Transverse colon (tissue), 4 donors: ENCODE measurements at regions not wholly inside any gene's neighbourhood (a gene's known extent, or its start where the extent isn't known, plus 50 kb on each side); places are given as distances from the start of the nearest gene placed in this dataset.
"Not testable (repeated sequence)": the region's sequence is repeated elsewhere in the genome, so short reads cannot be mapped to it uniquely, and the experiment has no call there.

ENCODE experiments used
- DNase-seq: peaks from one replicate; pipeline ENCODE4 v3.0.0-alpha.2; 2019
- H3K27ac ChIP-seq, 4 donors: fragments of 200-600 bp; sonication (generic); 2 replicates each; pipeline ENCODE4 v1.5.1; 2016 to 2018; ENCODE audit warnings: inconsistent platforms in 4 of 4
- H3K27me3 ChIP-seq: fragments of 200-600 bp; sonication (generic); 2 replicates; pipeline ENCODE4 v1.5.1; 2017; ENCODE audit warnings: inconsistent platforms
- H3K36me3 ChIP-seq, 4 donors: fragments of 200-600 bp; sonication (generic); 2 replicates each; pipeline ENCODE4 v1.5.1; 2017 to 2019; ENCODE audit warnings: inconsistent platforms in 4 of 4
- H3K4me1 ChIP-seq, 4 donors: fragments of 200-600 bp; sonication (generic); 2 replicates each; pipeline ENCODE4 v1.5.1; 2017 to 2020; ENCODE audit warnings: inconsistent platforms in 4 of 4
- H3K4me3 ChIP-seq, 4 donors: fragments of 200-600 bp; sonication (generic); 1 replicate in 1 of 4; 2 replicates in 3 of 4; pipeline versions ENCODE4 v1.5.1 to v1.6.1; 2017 to 2019; ENCODE audit warnings: inconsistent platforms in 4 of 4
- H3K9me3 ChIP-seq, 2 donors: fragments of 200-600 bp; sonication (generic); 2 replicates each; pipeline ENCODE4 v1.5.1; 2017 to 2019; ENCODE audit warnings: inconsistent platforms in 2 of 2
- CTCF ChIP-seq, 5 experiments: fragments of 200-600 bp in 3 of 5; fragments of 450-650 bp in 2 of 5; sonication (generic) in 3 of 5; IDR thresholded peaks; 1 replicate in 2 of 5; 2 replicates in 3 of 5; pipeline ENCODE4 v1.5.1; 2016 to 2017; ENCODE audit warnings: antibody characterized with exemption in 5 of 5, inconsistent platforms in 3 of 5, mild to moderate bottlenecking in 2 of 5, moderate library complexity in 1 of 5
- EP300 ChIP-seq: sonication (generic); formaldehyde crosslinking; IDR thresholded peaks from one replicate; pipeline ENCODE4 v1.6.1; 2017; ENCODE audit warnings: antibody characterized with exemption, low read depth
- POLR2A ChIP-seq: fragments of 450-650 bp; IDR thresholded peaks from one replicate; pipeline ENCODE4 v1.6.1; 2016; ENCODE audit warnings: antibody characterized with exemption, mild to moderate bottlenecking, moderate library complexity
- POLR2AphosphoS5 ChIP-seq, 3 donors: sonication (generic); formaldehyde crosslinking; IDR thresholded peaks; one replicate each; pipeline ENCODE4 v1.6.1; 2016; ENCODE audit warnings: antibody characterized with exemption in 3 of 3
- WGBS, 2 donors: methylation state at CpG; one replicate each; pipeline ENCODE4 v1.1.5; 2018; ENCODE audit warnings: low coverage in 1 of 2; 5-methylcytosine and 5-hydroxymethylcytosine counted together
- in situ Hi-C, 4 donors: fragments of 200-750 bp; cut with MboI; loops; one replicate each; pipeline versions ENCODE4 v1.15.0 to v1.15.1; 2017; ENCODE audit warnings: low sequenced_read_pairs in 3 of 4, low pct_ligation_motif_present in 1 of 4, low pct_unique_long_range_greater_than_20kb in 1 of 4
- intact Hi-C: fragments of 100-400 bp; cut with DNase I; formaldehyde crosslinking; loops from one replicate; pipeline ENCODE4 v1.15.1; 2023; ENCODE audit warnings: low total_unique reads

- TF ChIP-seq CTCF (IDR thresholded peaks at IDR 0.05), result no peak
- TF ChIP-seq POLR2A, result no peak
- no peak for TF ChIP-seq EP300
- no peak for TF ChIP-seq POLR2AphosphoS5 (IDR thresholded peaks at IDR 0.05)
- Histone ChIP-seq H3K36me3 (no peaks in the 10 kb centered on the region), H3K9me3 (no peaks in the 10 kb centered on the region), H3K27me3 (peaks cover 20% of the 10 kb centered on the region), H3K4me3 (no peak overlapping the region), H3K27ac (no peak overlapping the region), H3K4me1 (no peaks in the 10 kb centered on the region)
- WGBS, 2 donors, result 50 to 85% methylated on average over 2 to 14 of the region's 14 CpGs
- in situ Hi-C loops (no loop called here), intact Hi-C loops (loop anchor here (2.0 kb wide), 1 partner anchor 37 kb away; no protein-coding TSS in a partner anchor)
- no peak for DNase-seq
Measured at GRCh38 chr12:131213896-131214442, 260.3 kb downstream of the ADGRD1 start.

- H3K4me3 ChIP-seq, DNase-seq, H3K27ac ChIP-seq, H3K36me3 ChIP-seq, intact Hi-C loops, H3K9me3 ChIP-seq, in situ Hi-C loops, H3K4me1 ChIP-seq: not testable (repeated sequence)
- 91% methylated on average over 12 of the region's 12 CpGs; no CpG with 5 or more reads in 1 of the 2 donors for WGBS, 2 donors
- peaks cover 28% of the 10 kb centered on the region for H3K27me3 ChIP-seq
Measured at GRCh38 chr12:131214936-131215335, 261.2 kb downstream of the ADGRD1 start.

GRCh38 chr12:131216587-131216986 lies 262.9 kb downstream of the ADGRD1 start:
- in situ Hi-C loops, H3K9me3 ChIP-seq, DNase-seq, H3K4me1 ChIP-seq, H3K27ac ChIP-seq, H3K4me3 ChIP-seq, H3K36me3 ChIP-seq, intact Hi-C loops: not testable (repeated sequence)
- 54% methylated on average over 14 of the region's 14 CpGs; no CpG with 5 or more reads in 1 of the 2 donors for WGBS, 2 donors
- H3K27me3 ChIP-seq, result peaks cover 28% of the 10 kb centered on the region

- Histone ChIP-seq H3K27me3 (peaks cover 28% of the 10 kb centered on the region), H3K27ac (no peak overlapping the region), H3K4me1 (peaks cover 0 to 5% (median 2%) of the 10 kb centered on the region in 4 donors), H3K9me3 (no peaks in the 10 kb centered on the region), H3K36me3 (no peaks in the 10 kb centered on the region), H3K4me3 (no peak overlapping the region)
- 68 to 86% methylated on average over 9 to 22 of the region's 22 CpGs for WGBS, 2 donors
- TF ChIP-seq POLR2AphosphoS5 (IDR thresholded peaks at IDR 0.05), result no peak
- TF ChIP-seq POLR2A, result no peak
- TF ChIP-seq CTCF (IDR thresholded peaks at IDR 0.05), result no peak
- no peak for TF ChIP-seq EP300
- intact Hi-C loops (no loop called here), in situ Hi-C loops (no loop called here)
- no peak for DNase-seq
Measured at GRCh38 chr12:131217024-131217586, 263.4 kb downstream of the ADGRD1 start.

GRCh38 chr12:131218026-131218922 lies 264.6 kb downstream of the ADGRD1 start:
- TF ChIP-seq POLR2A (no peak), EP300 (no peak), POLR2AphosphoS5 (IDR thresholded peaks at IDR 0.05) (no peak), CTCF (IDR thresholded peaks at IDR 0.05) (no peak)
- peak overlapping the region in 1 of 4 donors; percentile 12 for H3K27ac ChIP-seq
- 44% methylated on average over 6 to 27 of the region's 27 CpGs for WGBS, 2 donors
- peak; percentile 32 for DNase-seq
- peaks cover 0 to 9% (median 6%) of the 10 kb centered on the region in 4 donors for H3K4me1 ChIP-seq
- in situ Hi-C loops (no loop called here), intact Hi-C loops (no loop called here)
- no peak overlapping the region for H3K4me3 ChIP-seq
- no peaks in the 10 kb centered on the region for H3K36me3 ChIP-seq
- peaks cover 31% of the 10 kb centered on the region for H3K27me3 ChIP-seq
- H3K9me3 ChIP-seq, result no peaks in the 10 kb centered on the region
